Glutamatergic neuron (in vitro differentiated cells): ENCODE measurements at regions not wholly inside any gene's neighbourhood (a gene's known extent, or its start where the extent isn't known, plus 50 kb on each side); places are given as distances from the start of the nearest gene placed in this dataset.
A peak's percentile ranks its signal among the peaks of the same experiment; 100 is the strongest.

Experiments
- DNase-seq: peaks from one replicate; pipeline ENCODE4 v3.0.0; 2022
- H3K27ac Mint-ChIP-seq: one replicate; pipeline ENCODE4 v1.8.0; 2020; ENCODE audit warnings: mild to moderate bottlenecking, mixed read lengths, inconsistent platforms; ENCODE audit not compliant: unreplicated experiment
- H3K27me3 Mint-ChIP-seq: one replicate; pipeline ENCODE4 v1.8.0; 2020; ENCODE audit warnings: mild to moderate bottlenecking, moderate library complexity, mixed read lengths, inconsistent platforms; ENCODE audit not compliant: unreplicated experiment
- H3K36me3 Mint-ChIP-seq: one replicate; pipeline ENCODE4 v1.8.0; 2020; ENCODE audit warnings: mild to moderate bottlenecking, mixed read lengths, inconsistent platforms; ENCODE audit not compliant: unreplicated experiment
- H3K4me1 Mint-ChIP-seq: one replicate; pipeline ENCODE4 v1.8.0; 2020; ENCODE audit warnings: mild to moderate bottlenecking, low read depth, mixed read lengths, inconsistent platforms; ENCODE audit not compliant: unreplicated experiment
- H3K4me3 Mint-ChIP-seq: one replicate; pipeline ENCODE4 v1.8.0; 2020; ENCODE audit warnings: mild to moderate bottlenecking, mixed read lengths, inconsistent platforms; ENCODE audit not compliant: unreplicated experiment
- H3K9me3 Mint-ChIP-seq: one replicate; pipeline ENCODE4 v1.8.0; 2020; ENCODE audit warnings: mild to moderate bottlenecking, moderate library complexity, mixed read lengths, inconsistent platforms; ENCODE audit not compliant: unreplicated experiment
- CTCF ChIP-seq: fragments of 200-600 bp; sonication (generic); IDR thresholded peaks from one replicate; pipeline ENCODE4 v1.5.0; 2021; ENCODE audit not compliant: partially characterized antibody, unreplicated experiment

DNA sequence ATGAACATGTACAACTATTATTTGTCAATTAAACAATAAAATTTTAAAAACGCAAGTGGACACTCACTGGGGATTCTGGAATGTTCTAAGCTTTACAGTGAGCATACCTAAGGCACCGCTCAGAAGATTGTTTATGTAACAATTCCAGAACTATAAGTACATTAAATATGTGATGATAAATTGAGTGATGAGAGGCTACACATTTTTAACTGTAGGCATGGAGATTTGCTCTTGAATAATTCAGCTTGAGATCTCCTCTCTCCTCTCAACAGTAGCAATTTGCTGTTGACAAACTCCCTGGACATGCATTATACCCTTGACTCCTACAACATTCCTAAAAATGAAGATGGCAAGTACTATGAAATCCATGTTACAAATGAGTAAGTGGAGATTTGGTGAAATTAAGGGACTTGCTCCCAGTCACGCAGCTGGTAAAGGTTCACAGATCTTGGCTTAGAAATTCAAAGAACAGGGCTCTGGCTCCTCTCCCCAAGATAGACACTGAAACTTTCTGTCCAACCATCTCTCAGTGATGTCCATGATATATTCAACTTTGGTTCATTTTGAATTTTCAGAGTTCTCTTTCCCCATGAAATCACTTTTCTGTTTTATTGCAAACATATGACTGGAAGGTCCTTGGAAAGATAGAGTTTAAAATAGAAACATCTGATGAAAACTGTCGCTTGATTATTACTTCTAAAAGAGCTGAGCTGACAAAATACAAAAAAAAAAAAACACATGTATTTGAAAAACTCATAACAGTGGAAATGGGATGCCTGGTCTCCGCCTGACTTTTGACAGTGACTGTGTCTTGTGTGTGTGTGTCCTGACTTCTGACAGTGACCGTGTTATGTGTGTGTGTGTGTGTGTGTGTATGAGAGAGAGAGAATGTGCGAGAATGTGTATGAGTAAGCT, 488.3 kb downstream of the TNS3 start:
- Mint-ChIP-seq H3K4me1 (no peaks in the 10 kb centered on the region), H3K9me3 (peaks cover 3% of the 10 kb centered on the region), H3K4me3 (no peak overlapping the region), H3K36me3 (no peaks in the 10 kb centered on the region), H3K27ac (no peak overlapping the region), H3K27me3 (no peaks in the 10 kb centered on the region)
- no peak for TF ChIP-seq CTCF
- no peak for DNase-seq

DNA sequence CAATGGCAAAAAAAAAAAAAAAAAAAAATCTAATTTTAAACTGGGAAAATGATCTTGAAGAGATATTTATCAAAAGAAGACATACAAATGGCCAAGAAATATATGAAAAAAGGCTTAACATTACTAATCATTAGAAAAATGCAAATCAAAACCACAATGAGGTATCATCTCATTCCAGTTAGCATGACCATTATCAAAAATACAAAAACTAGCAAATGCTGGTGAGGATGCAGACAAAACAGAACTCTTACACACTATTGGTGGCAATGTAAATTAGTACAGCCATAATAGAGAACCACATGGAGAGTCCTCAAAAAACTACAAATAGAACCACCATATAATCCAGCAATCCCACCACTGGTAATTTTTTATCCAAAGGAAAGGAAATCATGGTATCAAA, 489.6 kb downstream of the TNS3 start:
- peaks cover 2% of the 10 kb centered on the region for H3K27me3 Mint-ChIP-seq
- H3K4me3 Mint-ChIP-seq: no peak overlapping the region
- H3K36me3 Mint-ChIP-seq: no peaks in the 10 kb centered on the region
- no peak for DNase-seq
- H3K27ac Mint-ChIP-seq: no peak overlapping the region
- TF ChIP-seq CTCF: no peak
- peaks cover 3% of the 10 kb centered on the region for H3K9me3 Mint-ChIP-seq
- no peaks in the 10 kb centered on the region for H3K4me1 Mint-ChIP-seq

DNA sequence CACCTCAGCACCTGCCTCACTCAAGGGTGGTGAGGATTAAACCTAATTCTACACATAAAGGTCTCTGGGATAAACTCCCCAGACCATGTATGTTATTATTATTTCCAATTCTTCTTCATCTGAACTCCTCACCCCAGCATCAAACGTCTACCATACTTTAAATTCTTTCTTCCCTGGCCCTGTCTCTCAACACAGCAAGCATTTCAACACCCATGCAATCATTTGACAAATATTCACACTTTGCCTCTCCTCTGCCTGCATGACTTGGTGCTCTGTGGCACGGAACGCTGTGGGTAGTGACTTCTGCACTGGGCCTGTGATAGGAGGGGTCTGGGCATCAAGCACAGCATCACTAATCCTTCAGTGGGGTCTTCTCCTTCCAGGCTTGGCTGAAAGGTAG, 490.8 kb downstream of the TNS3 start:
- H3K4me1 Mint-ChIP-seq: no peaks in the 10 kb centered on the region
- H3K9me3 Mint-ChIP-seq: peaks cover 3% of the 10 kb centered on the region
- H3K36me3 Mint-ChIP-seq: no peaks in the 10 kb centered on the region
- no peak for DNase-seq
- no peak overlapping the region for H3K4me3 Mint-ChIP-seq
- H3K27me3 Mint-ChIP-seq: peaks cover 4% of the 10 kb centered on the region
- no peak overlapping the region for H3K27ac Mint-ChIP-seq
- no peak for TF ChIP-seq CTCF

DNA sequence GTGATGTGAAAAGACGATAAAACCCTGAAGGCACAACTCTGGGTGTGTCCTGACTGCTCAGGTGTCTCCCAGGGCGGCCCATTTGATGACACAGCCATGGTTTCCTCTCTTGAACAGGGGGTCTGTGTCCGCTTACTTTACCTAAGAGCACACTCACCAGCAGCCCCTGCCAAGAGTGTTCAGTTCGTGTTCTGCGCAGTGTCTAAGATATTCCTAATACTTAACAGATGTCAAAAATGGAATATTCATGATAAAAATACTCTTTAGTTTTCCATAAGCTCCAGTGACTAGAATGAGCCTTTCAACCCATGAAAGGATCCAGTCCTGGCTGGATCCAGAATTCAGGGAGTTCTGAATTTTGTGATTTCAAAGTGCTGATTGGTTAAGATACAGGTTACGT, 492.4 kb downstream of the TNS3 start:
- Mint-ChIP-seq H3K9me3 (peaks cover 3% of the 10 kb centered on the region), H3K4me1 (no peaks in the 10 kb centered on the region), H3K4me3 (no peak overlapping the region), H3K36me3 (no peaks in the 10 kb centered on the region), H3K27me3 (peaks cover 4% of the 10 kb centered on the region), H3K27ac (no peak overlapping the region)
- no peak for DNase-seq
- TF ChIP-seq CTCF: no peak

DNA sequence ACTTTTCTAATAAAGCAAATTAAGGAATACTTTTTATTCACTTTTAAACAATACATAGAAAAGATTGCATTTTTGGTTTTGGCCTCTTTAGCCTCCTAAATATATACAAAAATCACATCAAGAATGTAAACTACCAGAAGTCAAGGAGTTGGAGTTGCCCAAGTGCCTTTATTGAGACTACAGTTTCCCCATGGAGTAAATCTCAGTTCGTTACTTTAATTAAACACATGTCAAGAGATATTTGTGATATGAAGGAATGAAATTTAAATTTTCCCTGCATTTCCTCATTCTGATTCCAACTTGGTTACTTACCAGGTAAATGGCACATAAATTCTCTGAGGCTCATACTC, 492.9 kb downstream of the TNS3 start:
- no peak for DNase-seq
- TF ChIP-seq CTCF: peak; percentile 19
- Mint-ChIP-seq H3K27ac (no peak overlapping the region), H3K4me3 (no peak overlapping the region), H3K27me3 (peaks cover 4% of the 10 kb centered on the region), H3K36me3 (no peaks in the 10 kb centered on the region), H3K9me3 (peaks cover 3% of the 10 kb centered on the region), H3K4me1 (no peaks in the 10 kb centered on the region)
